ENCODE measurements at regions not wholly inside any gene's neighbourhood (a gene's known extent, or its start where the extent isn't known, plus 50 kb on each side); places are given as distances from the start of the nearest gene placed in this dataset.

GRCh38 chr16:50940275-50940854, 198.5 kb downstream of the CYLD start:
- no peak for DNase-seq (ENCODE audit: low read depth)
- H3K4me3 ChIP-seq (ENCODE audit: low read depth, low read length), result no peak overlapping the region

GRCh38 chr16:50939356-50939755, 197.5 kb downstream of the CYLD start:
- H3K4me3 ChIP-seq (ENCODE audit: low read depth, low read length), result no peak overlapping the region
- DNase-seq (ENCODE audit: low read depth), result no peak

- no peak for DNase-seq (ENCODE audit: low read depth)
- H3K4me3 ChIP-seq (ENCODE audit: low read depth, low read length), result no peak overlapping the region
Measured at GRCh38 chr16:50938932-50939331, 197.0 kb downstream of the CYLD start.

GRCh38 chr16:50933262-50933661, 191.4 kb downstream of the CYLD start:
- no peak for DNase-seq (ENCODE audit: low read depth)
- H3K4me3 ChIP-seq (ENCODE audit: low read depth, low read length), result no peak overlapping the region

GRCh38 chr16:50932348-50932935, 190.6 kb downstream of the CYLD start:
- H3K4me3 ChIP-seq (ENCODE audit: low read depth, low read length), result no peak overlapping the region
- no peak for DNase-seq (ENCODE audit: low read depth)

GRCh38 chr16:50928065-50928464, 186.2 kb downstream of the CYLD start:
- DNase-seq (ENCODE audit: low read depth), result no peak
- no peak overlapping the region for H3K4me3 ChIP-seq (ENCODE audit: low read depth, low read length)

- no peak for DNase-seq (ENCODE audit: low read depth)
- H3K4me3 ChIP-seq (ENCODE audit: low read depth, low read length), result no peak overlapping the region
Measured at GRCh38 chr16:50925758-50926357, 184.0 kb downstream of the CYLD start.

- no peak for DNase-seq (ENCODE audit: low read depth)
- H3K4me3 ChIP-seq (ENCODE audit: low read depth, low read length), result no peak overlapping the region
Measured at GRCh38 chr16:50924759-50925545, 183.1 kb downstream of the CYLD start.

- DNase-seq (ENCODE audit: low read depth), result no peak
- no peak overlapping the region for H3K4me3 ChIP-seq (ENCODE audit: low read depth, low read length)
Measured at GRCh38 chr16:50917950-50918703, 176.2 kb downstream of the CYLD start.

- H3K4me3 ChIP-seq (ENCODE audit: low read depth, low read length), result no peak overlapping the region
- no peak for DNase-seq (ENCODE audit: low read depth)
Measured at GRCh38 chr16:50916040-50916439, 174.2 kb downstream of the CYLD start.

GRCh38 chr16:50915120-50915519, 173.2 kb downstream of the CYLD start:
- DNase-seq (ENCODE audit: low read depth), result no peak
- no peak overlapping the region for H3K4me3 ChIP-seq (ENCODE audit: low read depth, low read length)

- no peak overlapping the region for H3K4me3 ChIP-seq (ENCODE audit: low read depth, low read length)
- DNase-seq (ENCODE audit: low read depth), result no peak
Measured at GRCh38 chr16:50910736-50911100, 168.8 kb downstream of the CYLD start.

- no peak for DNase-seq (ENCODE audit: low read depth)
- no peak overlapping the region for H3K4me3 ChIP-seq (ENCODE audit: low read depth, low read length)
Measured at GRCh38 chr16:50909831-50910735, 168.2 kb downstream of the CYLD start.

GRCh38 chr16:50908468-50908867, 166.6 kb downstream of the CYLD start:
- no peak overlapping the region for H3K4me3 ChIP-seq (ENCODE audit: low read depth, low read length)
- DNase-seq (ENCODE audit: low read depth), result no peak

- DNase-seq (ENCODE audit: low read depth), result no peak
- H3K4me3 ChIP-seq (ENCODE audit: low read depth, low read length), result no peak overlapping the region
Measured at GRCh38 chr16:50906454-50906853, 164.6 kb downstream of the CYLD start.

GRCh38 chr16:50902457-50902856, 160.6 kb downstream of the CYLD start:
- no peak for DNase-seq (ENCODE audit: low read depth)
- no peak overlapping the region for H3K4me3 ChIP-seq (ENCODE audit: low read depth, low read length)

GRCh38 chr16:50901062-50901461, 159.2 kb downstream of the CYLD start:
- DNase-seq (ENCODE audit: low read depth), result no peak
- no peak overlapping the region for H3K4me3 ChIP-seq (ENCODE audit: low read depth, low read length)

GRCh38 chr16:50900391-50900942, 158.6 kb downstream of the CYLD start:
- H3K4me3 ChIP-seq (ENCODE audit: low read depth, low read length), result no peak overlapping the region
- DNase-seq (ENCODE audit: low read depth), result no peak

- no peak overlapping the region for H3K4me3 ChIP-seq (ENCODE audit: low read depth, low read length)
- no peak for DNase-seq (ENCODE audit: low read depth)
Measured at GRCh38 chr16:50899951-50900350, 158.1 kb downstream of the CYLD start.

Data from skeletal muscle cell (primary cell).